AG04449 (cell line): ENCODE measurements at regions not wholly inside any gene's neighbourhood (a gene's known extent, or its start where the extent isn't known, plus 50 kb on each side); places are given as distances from the start of the nearest gene placed in this dataset.

Experiments used
- CTCF ChIA-PET: fragments of 350-600 bp; formaldehyde crosslinking; extraction: SDS; loops from one replicate; lab custom pipeline; 2021; ENCODE audit warnings: antibody characterized with exemption; lab: Yijun Ruan, JAX
- POLR2A ChIA-PET: fragments of 400-600, 350-600 bp; formaldehyde crosslinking; extraction: SDS; loops from one replicate; lab custom pipeline; 2020; ENCODE audit warnings: antibody characterized with exemption, inconsistent platforms; lab: Yijun Ruan, JAX
- DNase-seq: peaks from one replicate; pipeline ENCODE4 v3.0.0-alpha.2; 2010; ENCODE audit warnings: low read depth, low spot score
- H3K4me3 ChIP-seq: 2 replicates; pipeline ENCODE4 v1.5.1; 2011; ENCODE audit warnings: low read depth, mild to moderate bottlenecking, control low read depth, low read length
- CTCF ChIP-seq: IDR thresholded peaks from one replicate; pipeline ENCODE4 v1.5.1; 2011; ENCODE audit warnings: mild to moderate bottlenecking, moderate library complexity, low read length, control low read depth, inconsistent platforms; ENCODE audit not compliant: insufficient read depth; ENCODE audit errors: missing control alignments

DNA sequence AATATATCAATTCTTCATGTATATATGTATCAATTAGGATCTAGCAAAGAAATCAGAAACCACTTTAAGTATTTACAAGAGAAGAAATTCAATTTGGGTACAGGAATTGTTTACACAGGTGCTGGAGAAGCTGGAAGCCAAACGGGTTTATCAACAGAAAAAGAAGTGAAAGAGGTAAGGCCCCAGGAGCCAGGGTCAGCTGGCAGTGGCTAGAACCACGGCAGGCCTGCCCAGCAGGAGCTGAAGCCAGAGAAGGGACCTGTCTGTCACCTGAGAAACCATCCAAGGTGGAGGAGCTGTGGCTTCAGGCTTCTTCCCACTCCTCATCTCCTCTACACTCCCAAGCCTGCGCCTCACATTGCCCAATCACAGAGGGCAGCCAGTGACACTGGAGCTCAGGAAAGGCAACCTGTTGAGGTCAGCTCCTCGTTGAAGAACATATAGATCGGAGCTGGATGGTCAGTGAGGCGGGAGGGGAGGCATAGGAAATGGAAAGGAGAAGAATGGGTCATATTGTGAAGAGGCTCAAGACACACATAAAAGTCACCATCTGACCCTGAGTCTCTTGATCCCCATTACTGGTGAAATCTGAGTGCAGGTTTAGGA is 182.6 kb downstream of the REEP3 start:
- DNase-seq, result no peak
- POLR2A ChIA-PET, result no interaction called here
- no peak overlapping the region for H3K4me3 ChIP-seq
- no peak for TF ChIP-seq CTCF
- CTCF ChIA-PET, result interaction anchor here (3.5 kb wide), 1 partner anchor 16 kb away, joined by 27 read pairs; no protein-coding TSS in a partner anchor

DNA sequence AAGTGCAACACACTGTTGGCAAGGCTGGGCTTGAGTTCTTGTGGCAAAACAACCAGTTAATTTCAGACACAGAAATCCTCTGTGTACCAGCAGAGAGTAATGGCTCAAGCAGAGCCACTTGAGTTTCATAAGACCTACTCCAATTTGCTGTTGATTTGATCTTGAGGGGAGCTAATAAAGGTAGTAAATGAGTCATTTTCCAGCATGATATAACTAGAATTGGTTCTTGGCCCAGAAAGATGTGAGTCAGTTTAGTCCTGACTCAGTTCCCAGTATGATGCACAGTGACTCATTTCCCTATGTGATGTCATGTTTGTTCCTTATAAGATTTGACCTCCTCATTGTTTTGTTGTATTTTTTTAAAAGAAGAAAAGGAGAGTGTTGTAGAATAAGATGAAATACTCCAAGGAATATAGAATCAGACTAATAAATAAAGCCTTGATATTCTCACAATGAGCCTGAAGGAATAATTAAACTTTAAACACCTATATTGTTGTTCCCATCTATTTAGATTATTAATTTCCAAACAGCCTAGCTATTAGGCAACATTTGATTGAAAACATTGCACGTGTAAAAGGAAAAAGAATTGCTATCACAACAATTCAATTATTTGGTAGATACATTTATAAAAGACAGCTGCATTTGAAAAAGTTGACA is 186.2 kb downstream of the REEP3 start:
- CTCF ChIA-PET, result interaction anchor here (0.9 to 2.2 kb wide), 3 partner anchors 11 to 549 kb away, joined by 3 to 18 read pairs (median 7); no protein-coding TSS in a partner anchor
- no peak overlapping the region for H3K4me3 ChIP-seq
- no peak for TF ChIP-seq CTCF
- POLR2A ChIA-PET, result no interaction called here
- DNase-seq, result peak; percentile 96

- POLR2A ChIA-PET, result no interaction called here
- H3K4me3 ChIP-seq, result no peak overlapping the region
- no peak for DNase-seq
- no peak for TF ChIP-seq CTCF
- CTCF ChIA-PET, result interaction anchor here (1.3 to 2.2 kb wide), 2 partner anchors 9 to 12 kb away, joined by 3 to 18 read pairs; no protein-coding TSS in a partner anchor
Observed at GRCh38 chr10:63708421-63708820, 187.2 kb downstream of the REEP3 start.

- CTCF ChIA-PET, result interaction anchor here (0.9 to 14.4 kb wide), 3 partner anchors 11 to 545 kb away, joined by 3 to 375 read pairs (median 30); no protein-coding TSS in a partner anchor
- no peak for DNase-seq
- no peak overlapping the region for H3K4me3 ChIP-seq
- POLR2A ChIA-PET, result interaction anchor here (3.1 kb wide), 1 partner anchor 80 kb away, joined by 15 read pairs; no protein-coding TSS in a partner anchor
- TF ChIP-seq CTCF, result no peak
Observed at GRCh38 chr10:63710703-63711102, 189.5 kb downstream of the REEP3 start.

DNA sequence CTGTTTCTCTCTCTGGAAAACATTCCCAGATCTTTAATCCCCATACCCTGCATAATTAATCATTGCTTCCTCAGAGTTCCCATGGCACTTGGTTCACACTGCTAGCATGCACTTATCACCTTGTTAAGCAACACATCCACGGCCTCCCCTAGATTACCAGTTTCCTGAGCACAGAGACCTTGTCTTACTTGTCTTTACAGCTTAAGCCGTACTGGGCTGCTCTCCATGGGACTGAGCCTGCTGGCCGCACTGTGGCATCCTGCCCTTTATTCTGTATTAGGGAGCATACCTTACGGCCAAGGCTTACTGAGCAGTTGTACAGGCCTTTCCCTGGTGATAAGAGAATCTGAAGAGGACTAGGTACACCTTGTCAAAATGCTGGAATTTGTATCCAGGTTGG is 190.2 kb downstream of the REEP3 start:
- no peak overlapping the region for H3K4me3 ChIP-seq
- CTCF ChIA-PET, result interaction anchor here (0.9 to 14.4 kb wide), 3 partner anchors 10 to 546 kb away, joined by 3 to 375 read pairs (median 30); no protein-coding TSS in a partner anchor
- DNase-seq, result no peak
- POLR2A ChIA-PET, result interaction anchor here (1.3 to 3.1 kb wide), 2 partner anchors 28 to 81 kb away, joined by 3 to 15 read pairs; no protein-coding TSS in a partner anchor
- TF ChIP-seq CTCF, result no peak
